Left renal pelvis (tissue), 4 donors: ENCODE measurements at regions not wholly inside any gene's neighbourhood (a gene's known extent, or its start where the extent isn't known, plus 50 kb on each side); places are given as distances from the start of the nearest gene placed in this dataset.
"Not testable (repeated sequence)": the region's sequence is repeated elsewhere in the genome, so short reads cannot be mapped to it uniquely, and the experiment has no call there.

Source experiments
- DNase-seq, 4 donors: peaks; one replicate each; pipeline ENCODE4 v3.0.0-alpha.2; 2013; ENCODE audit warnings: low read depth in 4 of 4, low spot score in 3 of 4

- no peak for DNase-seq
Measured at GRCh38 chr6:135604035-135604860, 106.7 kb upstream of the AHI1 start.

GRCh38 chr6:135605278-135605790 is 107.8 kb upstream of the AHI1 start:
- DNase-seq, result no peak

GRCh38 chr6:135606392-135606791 is 108.9 kb upstream of the AHI1 start:
- DNase-seq, result no peak

DNA sequence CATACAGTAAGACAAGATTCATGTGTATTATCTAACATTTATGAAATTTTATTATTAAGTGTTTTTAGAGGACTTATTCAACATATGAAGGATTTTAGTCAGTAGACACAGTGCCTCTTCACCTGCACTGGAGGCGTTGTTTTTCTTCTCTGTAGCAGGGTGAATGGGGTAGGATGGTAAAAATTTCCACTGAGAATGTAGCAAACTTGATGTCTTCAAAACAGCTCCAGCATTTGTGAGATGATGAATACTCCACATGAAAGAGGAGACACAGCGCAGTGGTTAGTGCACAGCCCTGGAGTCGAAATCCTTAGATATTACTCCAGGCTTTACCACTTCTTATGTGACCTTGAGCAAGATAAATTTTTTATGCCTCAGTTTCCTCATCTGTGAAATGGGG is 110.5 kb upstream of the AHI1 start:
- no peak for DNase-seq

DNA sequence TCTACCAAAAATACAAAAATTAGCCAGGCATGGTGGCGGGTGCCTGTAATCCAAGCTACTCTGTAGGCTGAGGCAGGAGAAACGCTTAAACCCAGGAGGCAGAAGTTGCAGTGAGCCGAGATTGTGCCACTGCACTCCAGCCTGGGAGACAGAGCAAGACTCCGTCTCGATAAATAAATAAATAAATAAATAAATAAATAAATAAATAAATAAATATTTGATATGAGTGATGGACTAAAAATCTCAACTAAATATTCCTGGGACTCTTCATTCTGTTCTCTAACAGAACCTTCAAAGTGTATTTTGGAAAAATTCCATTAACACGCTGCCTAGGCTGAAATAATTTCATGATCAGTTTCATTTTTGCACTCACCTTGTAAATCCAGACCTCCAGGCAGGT is 112.7 kb upstream of the AHI1 start:
- not testable (repeated sequence) for DNase-seq

DNA sequence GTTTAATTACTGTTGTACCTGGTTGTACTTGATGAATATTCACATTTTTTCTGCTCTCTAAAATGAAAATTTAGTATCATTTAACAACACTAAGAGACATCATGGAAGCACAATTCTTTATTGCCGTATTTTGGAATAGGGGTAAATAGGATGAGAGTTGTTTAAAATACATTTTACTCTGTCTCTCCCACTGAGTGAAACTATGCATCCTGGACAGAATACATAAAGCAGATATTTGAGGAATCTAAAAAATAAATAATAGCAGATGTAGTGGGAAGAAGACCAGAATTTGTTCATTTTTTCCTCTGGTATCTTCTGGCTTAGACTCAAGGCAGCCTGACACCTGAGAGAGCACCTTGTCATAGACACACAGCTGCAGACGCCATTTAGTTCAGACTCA is 119.1 kb upstream of the AHI1 start:
- no peak for DNase-seq

GRCh38 chr6:135617222-135617621 is 119.7 kb upstream of the AHI1 start:
- no peak for DNase-seq

- DNase-seq, result no peak
Measured at GRCh38 chr6:135622081-135622480, 124.5 kb upstream of the AHI1 start.

DNA sequence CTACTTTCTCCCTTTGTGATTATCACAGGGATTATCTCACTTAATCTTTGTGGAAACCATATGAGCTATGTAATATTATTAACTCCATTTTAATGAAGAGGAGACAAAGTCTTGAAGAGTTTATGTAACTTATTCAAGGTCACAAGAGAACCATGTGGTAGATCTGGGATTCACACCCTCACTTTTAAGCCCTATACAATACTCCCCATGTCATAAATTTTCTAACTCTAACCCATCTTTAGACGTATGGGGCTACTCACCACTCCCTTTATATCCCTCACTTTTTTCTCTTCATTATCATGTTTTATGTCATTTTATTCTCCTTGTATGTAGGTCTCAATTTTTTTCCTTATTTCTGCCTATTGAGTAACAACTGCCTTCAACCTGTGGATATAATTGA is 126.4 kb upstream of the AHI1 start:
- no peak for DNase-seq

DNA sequence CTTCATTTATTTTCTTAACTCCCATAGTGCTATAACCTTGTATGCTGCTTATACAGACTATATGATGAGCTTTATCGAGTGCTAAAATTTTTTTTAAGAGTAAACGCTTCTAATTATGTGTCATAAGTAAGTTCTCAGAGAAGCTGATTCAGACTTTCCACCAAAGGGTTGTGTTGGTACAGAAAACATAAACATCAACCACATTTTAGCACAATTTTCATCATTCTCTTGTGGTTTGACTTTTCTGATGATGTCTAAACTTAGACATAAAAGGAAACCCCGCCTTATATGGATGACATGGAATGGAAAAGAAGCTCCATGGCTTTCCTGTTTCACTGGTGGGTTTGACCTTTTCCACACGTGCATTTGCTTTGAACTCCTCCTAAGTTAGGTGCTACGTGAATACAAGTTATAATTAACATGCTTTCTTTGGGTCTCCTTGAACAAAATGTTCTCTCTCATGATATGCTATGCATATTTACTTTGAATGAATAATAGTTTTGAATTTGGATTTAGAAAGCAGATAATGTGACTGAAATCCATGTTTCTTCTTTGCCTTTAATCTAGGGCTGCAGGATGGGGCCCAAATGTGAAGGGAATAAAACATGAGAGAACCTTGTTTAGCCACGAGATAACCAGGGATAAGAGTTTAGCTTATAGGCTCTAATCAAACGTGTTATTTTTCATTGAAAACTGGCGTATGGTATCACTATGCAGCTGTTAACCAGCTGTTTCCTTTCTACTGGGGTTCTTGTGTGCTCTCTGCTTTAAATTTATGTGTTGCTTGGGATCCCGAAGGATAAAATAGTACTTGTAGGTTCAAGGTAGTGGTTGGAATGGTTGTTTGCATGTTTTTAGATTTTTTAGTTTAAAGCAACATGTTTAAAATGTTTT is 127.1 kb upstream of the AHI1 start:
- no peak for DNase-seq

DNA sequence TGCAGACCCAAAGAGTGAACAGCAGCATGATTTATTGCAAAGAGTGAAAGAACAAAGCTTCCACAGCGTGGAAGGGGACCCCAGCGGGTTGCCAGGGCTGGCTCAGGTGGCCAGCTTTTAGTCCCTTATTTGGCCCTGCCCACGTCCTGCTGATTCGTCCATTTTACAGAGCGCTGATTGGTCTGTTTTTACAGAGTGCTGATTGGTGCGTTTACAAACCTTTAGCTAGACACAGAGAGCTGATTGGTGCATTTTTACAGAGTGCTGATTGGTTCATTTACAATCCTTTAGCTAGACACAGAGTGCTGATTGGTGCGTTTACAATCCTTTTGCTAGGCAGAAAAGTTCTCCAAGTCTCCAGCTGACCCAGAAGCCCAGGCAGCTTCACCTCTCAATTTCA is 128.5 kb upstream of the AHI1 start:
- DNase-seq, result not testable (repeated sequence)

- DNase-seq, result no peak
Measured at GRCh38 chr6:135627092-135627715, 129.7 kb upstream of the AHI1 start.

- DNase-seq, result no peak
Measured at GRCh38 chr6:135630789-135631376, 133.3 kb upstream of the AHI1 start.

GRCh38 chr6:135631821-135632220 is 134.3 kb upstream of the AHI1 start:
- DNase-seq, result no peak

- DNase-seq, result no peak
Measured at GRCh38 chr6:135633573-135633972, 136.0 kb upstream of the AHI1 start.

GRCh38 chr6:135637701-135638100 is 140.2 kb upstream of the AHI1 start:
- DNase-seq, result no peak

DNA sequence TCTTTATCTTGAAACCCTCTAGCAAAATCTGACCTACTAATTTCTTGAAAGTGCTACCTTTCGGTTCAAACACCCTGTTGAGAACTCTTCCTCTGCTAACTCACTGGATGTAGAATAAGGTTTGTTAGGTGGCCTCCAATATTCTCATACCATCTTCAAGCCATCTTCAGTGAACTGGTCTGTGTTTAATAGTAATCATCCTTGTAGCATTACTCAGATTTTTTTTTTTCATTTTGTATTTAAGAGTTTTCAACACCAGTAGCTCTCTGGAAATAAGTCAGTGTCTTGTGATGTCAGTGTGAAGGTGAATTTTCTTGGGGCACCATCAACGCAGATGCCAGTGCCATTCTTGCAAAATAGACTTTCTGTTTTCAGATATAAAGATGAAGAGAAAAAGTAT is 140.6 kb upstream of the AHI1 start:
- no peak for DNase-seq

DNA sequence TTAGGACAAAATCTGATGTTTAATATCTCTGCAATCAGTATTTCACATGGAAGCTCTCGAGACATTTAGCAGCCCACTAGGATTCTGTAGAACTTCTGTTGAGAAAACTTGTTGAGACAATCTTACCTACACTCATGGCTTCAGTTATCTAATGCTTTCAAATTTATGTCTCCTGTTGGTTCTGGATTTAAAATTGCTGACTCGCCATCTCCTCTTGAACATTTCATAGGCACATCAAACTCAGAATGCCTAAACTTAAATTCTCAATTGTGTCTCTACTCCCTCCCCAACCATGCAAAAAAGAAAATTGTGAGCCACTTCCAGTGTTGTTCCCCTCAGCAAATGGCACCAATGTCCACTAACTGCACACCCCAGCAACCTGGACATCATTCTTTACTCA is 142.5 kb upstream of the AHI1 start:
- DNase-seq, result no peak

- no peak for DNase-seq
Measured at GRCh38 chr6:135640449-135641111, 143.0 kb upstream of the AHI1 start.

DNA sequence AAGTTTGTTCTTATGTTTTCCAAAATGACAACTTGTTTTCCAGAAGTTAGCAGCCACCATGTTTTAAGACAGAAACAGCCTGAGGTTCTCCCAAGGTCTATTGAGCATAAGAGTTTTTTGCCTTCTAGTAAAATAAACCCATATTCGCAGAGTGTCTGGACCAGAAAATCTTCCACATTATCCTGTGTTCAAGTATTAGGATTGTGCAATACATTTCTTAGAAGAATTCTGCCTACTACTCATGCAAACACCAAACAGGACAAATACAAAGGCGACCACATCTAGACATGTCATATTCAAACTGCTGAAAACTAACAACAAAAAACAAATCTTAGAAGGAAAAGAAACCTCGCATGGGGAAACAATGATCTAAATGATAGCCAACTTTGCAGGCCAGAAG is 145.4 kb upstream of the AHI1 start:
- no peak for DNase-seq
